Endometrial microvascular endothelial cells (primary cell): ENCODE measurements at regions not wholly inside any gene's neighbourhood (a gene's known extent, or its start where the extent isn't known, plus 50 kb on each side); places are given as distances from the start of the nearest gene placed in this dataset.

Experiments
- in situ Hi-C: cut with HindIII; loops from 2 replicates; pipeline ENCODE4 v1.10.0; 2017; ENCODE audit warnings: low sequenced_read_pairs, low pct_unique_long_range_greater_than_20kb; ENCODE audit errors: inconsistent ontology term

- in situ Hi-C loops, result no loop called here
These were observed 50.6 kb upstream of the IL6 start for GRCh38 chr7:22676385-22676784.

- in situ Hi-C loops, result no loop called here
These were observed 51.1 kb upstream of the IL6 start for GRCh38 chr7:22675917-22676343.

GRCh38 chr7:22675421-22675820, 51.6 kb upstream of the IL6 start:
- in situ Hi-C loops, result no loop called here

GRCh38 chr7:22672846-22673680, 53.9 kb upstream of the IL6 start:
- in situ Hi-C loops, result no loop called here

- in situ Hi-C loops, result no loop called here
These were observed 55.7 kb upstream of the IL6 start for GRCh38 chr7:22671177-22671879.

GRCh38 chr7:22670422-22670815, 56.6 kb upstream of the IL6 start:
- in situ Hi-C loops, result no loop called here

GRCh38 chr7:22669692-22670421, 57.1 kb upstream of the IL6 start:
- in situ Hi-C loops, result no loop called here

- in situ Hi-C loops, result no loop called here
These were observed 58.0 kb upstream of the IL6 start for GRCh38 chr7:22668971-22669401.

GRCh38 chr7:22667562-22668239, 59.3 kb upstream of the IL6 start:
- in situ Hi-C loops, result no loop called here

GRCh38 chr7:22667187-22667561, 59.8 kb upstream of the IL6 start:
- in situ Hi-C loops, result no loop called here

- in situ Hi-C loops, result no loop called here
These were observed 60.3 kb upstream of the IL6 start for GRCh38 chr7:22666732-22667131.

GRCh38 chr7:22665923-22666322, 61.1 kb upstream of the IL6 start:
- in situ Hi-C loops, result no loop called here

- in situ Hi-C loops, result no loop called here
These were observed 61.8 kb upstream of the IL6 start for GRCh38 chr7:22664988-22665798.

GRCh38 chr7:22663721-22664120, 63.3 kb upstream of the IL6 start:
- in situ Hi-C loops, result no loop called here

GRCh38 chr7:22663357-22663718, 63.7 kb upstream of the IL6 start:
- in situ Hi-C loops, result no loop called here

GRCh38 chr7:22662556-22663356, 64.2 kb upstream of the IL6 start:
- in situ Hi-C loops, result no loop called here

GRCh38 chr7:22662036-22662435, 65.0 kb upstream of the IL6 start:
- in situ Hi-C loops, result no loop called here

- in situ Hi-C loops, result no loop called here
These were observed 66.3 kb upstream of the IL6 start for GRCh38 chr7:22660732-22661131.
